HL-60 (cell line): ENCODE measurements at regions not wholly inside any gene's neighbourhood (a gene's known extent, or its start where the extent isn't known, plus 50 kb on each side); places are given as distances from the start of the nearest gene placed in this dataset.

Source experiments
- GABPA ChIP-seq: IDR thresholded peaks from 2 replicates; pipeline ENCODE4 v1.6.1; 2012; ENCODE audit warnings: low read depth
- POLR2AphosphoS5 ChIP-seq: IDR thresholded peaks from 2 replicates; pipeline ENCODE4 v1.6.1; 2012; ENCODE audit warnings: low read depth
- SPI1 ChIP-seq: IDR thresholded peaks from 2 replicates; pipeline ENCODE4 v1.6.1; 2012; ENCODE audit warnings: low read depth, mild to moderate bottlenecking, borderline replicate concordance
- TF ChIP-seq, protein P1 (sequence below): IDR thresholded peaks from one replicate; pipeline ENCODE4 v1.5.1; 2011; ENCODE audit warnings: low read length, control low read depth, inconsistent platforms; ENCODE audit not compliant: insufficient read depth

DNA sequence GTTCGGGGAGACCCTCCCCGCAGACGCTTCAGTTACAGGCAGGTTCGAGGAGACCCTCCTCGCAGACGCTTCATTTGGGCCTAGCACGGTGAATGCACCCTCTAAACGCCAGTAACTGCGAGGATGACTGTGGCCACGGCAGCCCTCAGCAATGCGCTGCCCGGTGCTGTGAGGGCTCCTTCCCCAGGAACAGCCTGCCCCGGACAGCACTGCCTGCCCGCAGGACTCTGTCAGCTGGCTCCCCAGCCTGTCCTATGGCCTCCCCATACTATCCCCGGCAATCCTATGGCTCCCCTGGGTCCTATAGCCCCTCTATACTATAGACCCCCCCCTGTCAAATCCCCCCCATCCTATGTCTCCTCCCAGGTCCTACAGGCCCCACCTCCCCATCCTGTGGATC, 238.9 kb downstream of the RBFOX3 start:
- TF ChIP-seq, protein P1, sequence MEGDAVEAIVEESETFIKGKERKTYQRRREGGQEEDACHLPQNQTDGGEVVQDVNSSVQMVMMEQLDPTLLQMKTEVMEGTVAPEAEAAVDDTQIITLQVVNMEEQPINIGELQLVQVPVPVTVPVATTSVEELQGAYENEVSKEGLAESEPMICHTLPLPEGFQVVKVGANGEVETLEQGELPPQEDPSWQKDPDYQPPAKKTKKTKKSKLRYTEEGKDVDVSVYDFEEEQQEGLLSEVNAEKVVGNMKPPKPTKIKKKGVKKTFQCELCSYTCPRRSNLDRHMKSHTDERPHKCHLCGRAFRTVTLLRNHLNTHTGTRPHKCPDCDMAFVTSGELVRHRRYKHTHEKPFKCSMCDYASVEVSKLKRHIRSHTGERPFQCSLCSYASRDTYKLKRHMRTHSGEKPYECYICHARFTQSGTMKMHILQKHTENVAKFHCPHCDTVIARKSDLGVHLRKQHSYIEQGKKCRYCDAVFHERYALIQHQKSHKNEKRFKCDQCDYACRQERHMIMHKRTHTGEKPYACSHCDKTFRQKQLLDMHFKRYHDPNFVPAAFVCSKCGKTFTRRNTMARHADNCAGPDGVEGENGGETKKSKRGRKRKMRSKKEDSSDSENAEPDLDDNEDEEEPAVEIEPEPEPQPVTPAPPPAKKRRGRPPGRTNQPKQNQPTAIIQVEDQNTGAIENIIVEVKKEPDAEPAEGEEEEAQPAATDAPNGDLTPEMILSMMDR, result no peak
- no peak for TF ChIP-seq SPI1
- TF ChIP-seq POLR2AphosphoS5, result no peak
- TF ChIP-seq GABPA, result no peak
